Left ventricle myocardium superior (tissue), 1 donor: ENCODE measurements at regions not wholly inside any gene's neighbourhood (a gene's known extent, or its start where the extent isn't known, plus 50 kb on each side); places are given as distances from the start of the nearest gene placed in this dataset.

Experiments used
- ATAC-seq: fragments of 200-7000 bp; cut with Tn5 transposase; one replicate; pipeline ENCODE4 v1.9.1; 2020; ENCODE audit warnings: mild to moderate bottlenecking, moderate library complexity
- DNase-seq: peaks from one replicate; pipeline ENCODE4 v3.0.0-alpha.2; 2020
- intact Hi-C: fragments of 100-400 bp; cut with micrococcal nuclease; formaldehyde crosslinking; loops from one replicate; pipeline ENCODE4 v1.11.0; 2022
- donor health status: DM: no; HTN: yes; CAD: no; lungs with severe emphysema.

GRCh38 chr3:72405943-72406566 is 442.2 kb downstream of the SHQ1 start:
- ATAC-seq (peak; percentile 93), DNase-seq (peak; percentile 32)
- intact Hi-C loops, result no loop called here

GRCh38 chr3:72401005-72401545 is 447.2 kb downstream of the SHQ1 start:
- ATAC-seq (no peak), DNase-seq (no peak)
- intact Hi-C loops, result no loop called here

GRCh38 chr3:72398781-72399180 is 449.5 kb downstream of the SHQ1 start:
- no peak for DNase-seq
- ATAC-seq, result no peak
- intact Hi-C loops, result no loop called here

- intact Hi-C loops, result no loop called here
- DNase-seq, result no peak
- ATAC-seq, result no peak
Measured at GRCh38 chr3:72397586-72397985, 450.7 kb downstream of the SHQ1 start.

GRCh38 chr3:72396899-72397298 is 451.3 kb downstream of the SHQ1 start:
- ATAC-seq (no peak), DNase-seq (no peak)
- intact Hi-C loops, result no loop called here

GRCh38 chr3:72395776-72396311 is 452.4 kb downstream of the SHQ1 start:
- ATAC-seq (no peak), DNase-seq (no peak)
- intact Hi-C loops, result no loop called here

- intact Hi-C loops, result no loop called here
- ATAC-seq, result no peak
- no peak for DNase-seq
Measured at GRCh38 chr3:72393455-72393854, 454.8 kb downstream of the SHQ1 start.

- no peak for DNase-seq
- no peak for ATAC-seq
- intact Hi-C loops, result no loop called here
Measured at GRCh38 chr3:72391659-72392058, 456.6 kb downstream of the SHQ1 start.

GRCh38 chr3:72390841-72391240 is 457.4 kb downstream of the SHQ1 start:
- ATAC-seq (no peak), DNase-seq (no peak)
- intact Hi-C loops, result no loop called here

- ATAC-seq (no peak), DNase-seq (no peak)
- intact Hi-C loops, result no loop called here
Measured at GRCh38 chr3:72388644-72389043, 459.6 kb downstream of the SHQ1 start.

- intact Hi-C loops, result no loop called here
- ATAC-seq, result no peak
- no peak for DNase-seq
Measured at GRCh38 chr3:72388117-72388516, 460.1 kb downstream of the SHQ1 start.

- intact Hi-C loops, result no loop called here
- no peak for ATAC-seq
- DNase-seq, result no peak
Measured at GRCh38 chr3:72386327-72387000, 461.8 kb downstream of the SHQ1 start.

- intact Hi-C loops, result no loop called here
- ATAC-seq, result no peak
Measured at GRCh38 chr3:72385167-72385566, 463.1 kb downstream of the SHQ1 start.

GRCh38 chr3:72384602-72385001 is 463.6 kb downstream of the SHQ1 start:
- DNase-seq, result no peak
- intact Hi-C loops, result no loop called here
- no peak for ATAC-seq

More at GRCh38 chr3:72385167-72385566, 463.1 kb downstream of the SHQ1 start:
- DNase-seq, result no peak

GRCh38 chr3:72383883-72384282 is 464.4 kb downstream of the SHQ1 start:
- intact Hi-C loops, result no loop called here
- ATAC-seq (no peak), DNase-seq (no peak)

- DNase-seq, result no peak
- intact Hi-C loops, result no loop called here
- ATAC-seq, result no peak
Measured at GRCh38 chr3:72383230-72383629, 465.0 kb downstream of the SHQ1 start.

GRCh38 chr3:72382460-72382859 is 465.8 kb downstream of the SHQ1 start:
- intact Hi-C loops, result no loop called here
- ATAC-seq (peak; percentile 74), DNase-seq (no peak)

GRCh38 chr3:72381584-72381983 is 466.7 kb downstream of the SHQ1 start:
- intact Hi-C loops, result no loop called here
- DNase-seq (no peak), ATAC-seq (no peak)

GRCh38 chr3:72380711-72381493 is 467.3 kb downstream of the SHQ1 start:
- intact Hi-C loops, result no loop called here
- DNase-seq (no peak), ATAC-seq (no peak)

GRCh38 chr3:72380193-72380592 is 468.1 kb downstream of the SHQ1 start:
- peak; percentile 20 for ATAC-seq
- intact Hi-C loops, result no loop called here
- no peak for DNase-seq
